ENCODE measurements at regions not wholly inside any gene's neighbourhood (a gene's known extent, or its start where the extent isn't known, plus 50 kb on each side); places are given as distances from the start of the nearest gene placed in this dataset.

DNA sequence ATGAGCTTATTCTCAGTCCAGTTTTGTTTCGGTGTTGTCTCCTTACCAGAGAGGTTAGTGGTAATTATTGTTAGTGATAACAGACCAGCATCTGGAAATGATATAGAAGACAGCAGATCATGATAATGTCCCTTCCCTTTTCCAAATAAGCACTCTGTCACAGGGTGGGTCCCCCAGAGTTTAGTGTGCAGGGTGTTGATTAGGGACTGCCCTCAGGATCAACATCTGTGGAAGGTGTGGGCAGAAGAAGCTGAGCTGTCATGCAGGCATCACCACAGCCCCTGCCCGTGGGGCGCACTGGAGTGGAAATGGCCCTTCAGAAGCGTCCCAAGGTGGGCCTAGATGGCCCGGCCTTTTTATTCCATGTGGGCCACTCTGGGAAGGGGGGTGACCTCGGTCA lies 67.6 kb upstream of the DTNBP1 start:
- TF ChIP-seq, protein P1, sequence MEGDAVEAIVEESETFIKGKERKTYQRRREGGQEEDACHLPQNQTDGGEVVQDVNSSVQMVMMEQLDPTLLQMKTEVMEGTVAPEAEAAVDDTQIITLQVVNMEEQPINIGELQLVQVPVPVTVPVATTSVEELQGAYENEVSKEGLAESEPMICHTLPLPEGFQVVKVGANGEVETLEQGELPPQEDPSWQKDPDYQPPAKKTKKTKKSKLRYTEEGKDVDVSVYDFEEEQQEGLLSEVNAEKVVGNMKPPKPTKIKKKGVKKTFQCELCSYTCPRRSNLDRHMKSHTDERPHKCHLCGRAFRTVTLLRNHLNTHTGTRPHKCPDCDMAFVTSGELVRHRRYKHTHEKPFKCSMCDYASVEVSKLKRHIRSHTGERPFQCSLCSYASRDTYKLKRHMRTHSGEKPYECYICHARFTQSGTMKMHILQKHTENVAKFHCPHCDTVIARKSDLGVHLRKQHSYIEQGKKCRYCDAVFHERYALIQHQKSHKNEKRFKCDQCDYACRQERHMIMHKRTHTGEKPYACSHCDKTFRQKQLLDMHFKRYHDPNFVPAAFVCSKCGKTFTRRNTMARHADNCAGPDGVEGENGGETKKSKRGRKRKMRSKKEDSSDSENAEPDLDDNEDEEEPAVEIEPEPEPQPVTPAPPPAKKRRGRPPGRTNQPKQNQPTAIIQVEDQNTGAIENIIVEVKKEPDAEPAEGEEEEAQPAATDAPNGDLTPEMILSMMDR (IDR thresholded peaks at IDR 0.05; ENCODE audit: low read depth, low read length), result no peak
- no peak for TF ChIP-seq EZH2phosphoT487 (IDR thresholded peaks at IDR 0.05; ENCODE audit: low read depth)
